AG20443 (cell line): ENCODE measurements at regions not wholly inside any gene's neighbourhood (a gene's known extent, or its start where the extent isn't known, plus 50 kb on each side); places are given as distances from the start of the nearest gene placed in this dataset.
"Not testable (repeated sequence)": the region's sequence is repeated elsewhere in the genome, so short reads cannot be mapped to it uniquely, and the experiment has no call there.

Experiments used
- DNase-seq: peaks from one replicate; pipeline ENCODE4 v3.0.0; 2012; ENCODE audit warnings: low spot score, mixed read lengths

DNA sequence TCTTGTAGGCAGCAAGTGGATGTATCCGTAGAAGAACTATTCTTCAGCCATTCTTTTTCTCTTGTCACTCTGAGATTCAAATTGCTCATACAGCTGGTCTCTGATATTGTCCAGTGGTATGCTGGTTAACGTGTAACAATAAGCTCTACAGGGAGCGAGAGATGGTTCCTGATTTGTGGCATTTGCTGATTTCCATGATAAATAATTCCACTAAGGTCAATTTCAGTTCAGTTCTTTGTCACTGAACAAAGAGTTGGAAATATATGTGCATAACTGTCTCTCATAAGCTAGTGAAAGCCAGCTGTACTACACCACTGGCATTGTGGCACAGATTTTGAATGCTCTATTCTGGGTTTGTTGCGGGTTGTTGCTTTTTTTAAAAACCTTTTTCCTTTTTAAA is 131.7 kb downstream of the MTHFS start:
- no peak for DNase-seq

DNA sequence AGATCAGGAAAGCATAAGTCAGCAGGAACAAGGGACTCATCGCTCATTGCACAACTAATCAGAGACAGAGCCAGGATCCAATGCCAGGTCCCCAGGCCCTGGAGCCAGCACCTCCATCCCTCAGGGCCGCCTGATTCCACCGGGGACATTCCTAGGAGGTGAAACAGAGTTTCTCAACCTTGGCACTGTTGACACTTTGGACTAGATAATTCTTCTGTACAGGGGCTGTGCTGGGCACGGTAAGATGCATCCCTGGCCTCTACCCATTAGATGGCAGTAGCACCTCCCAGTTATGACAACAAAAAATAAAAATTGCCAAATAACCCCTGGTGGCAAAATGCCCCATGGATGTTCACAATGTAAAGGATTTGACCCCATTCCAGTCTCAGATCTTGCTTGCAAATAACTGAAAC is 127.7 kb downstream of the MTHFS start:
- DNase-seq = peak; percentile 50

DNA sequence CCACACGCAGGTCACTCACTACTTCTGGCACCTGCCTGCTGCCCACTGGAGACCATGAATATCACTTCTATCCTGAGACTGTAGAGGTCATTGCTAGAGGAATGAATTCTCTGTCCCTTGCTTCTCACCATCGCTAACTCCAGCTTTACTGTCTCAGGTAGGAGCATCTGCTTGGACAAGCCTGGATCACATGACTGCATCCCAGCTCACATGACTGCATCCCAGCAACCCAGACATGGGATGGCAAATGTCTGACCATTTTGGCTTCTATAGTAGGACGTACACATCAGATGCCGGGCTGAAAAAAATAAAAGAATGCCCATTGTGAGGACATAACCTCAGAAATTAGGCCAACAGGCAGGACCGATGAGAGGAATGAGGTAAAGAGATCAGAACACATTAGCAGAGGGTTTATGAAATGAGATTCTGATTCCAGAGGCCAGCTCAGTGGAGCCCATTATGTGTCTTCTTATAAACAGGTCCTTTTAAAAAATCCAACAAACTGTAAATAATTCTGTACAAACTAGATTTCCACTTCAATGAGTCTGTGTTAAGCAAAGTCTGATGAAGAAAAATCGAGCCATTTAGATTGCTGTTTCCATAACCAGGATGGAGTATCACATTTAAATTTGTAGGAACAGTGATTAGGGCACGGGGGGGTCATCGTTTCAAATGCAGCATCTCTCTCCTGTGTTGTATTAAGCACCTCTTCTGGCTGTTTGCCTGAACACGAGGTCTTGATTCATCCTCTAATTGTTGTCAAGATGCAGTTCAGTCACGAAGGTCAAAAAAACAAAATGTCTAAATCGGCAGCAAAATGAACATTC is 126.7 kb downstream of the MTHFS start:
- DNase-seq = no peak

GRCh38 chr15:79773128-79773527 is 123.7 kb downstream of the MTHFS start:
- DNase-seq = no peak

- no peak for DNase-seq
Observed at GRCh38 chr15:79775821-79776220, 121.0 kb downstream of the MTHFS start.

- no peak for DNase-seq
Observed at GRCh38 chr15:79777916-79778315, 118.9 kb downstream of the MTHFS start.

GRCh38 chr15:79778378-79778990 is 118.3 kb downstream of the MTHFS start:
- no peak for DNase-seq

DNA sequence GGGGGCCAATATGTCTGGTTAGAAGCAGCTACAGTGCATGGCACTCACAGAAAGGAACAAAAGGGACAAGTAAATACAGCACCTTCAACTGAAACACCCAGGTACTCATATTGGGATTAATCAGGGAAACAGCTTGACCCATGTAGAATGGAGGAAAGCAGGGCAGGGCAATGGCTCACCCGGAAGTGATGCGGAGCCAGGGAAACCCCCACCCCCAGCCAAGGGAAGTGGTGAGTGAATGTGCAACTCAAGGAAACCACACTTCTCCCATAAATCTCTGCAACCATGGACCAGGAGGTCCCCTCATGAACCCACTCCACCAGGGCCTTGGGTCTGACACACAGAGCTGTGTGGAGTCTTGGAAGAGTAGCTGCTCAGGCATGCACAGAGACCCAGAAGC is 117.1 kb downstream of the MTHFS start:
- DNase-seq = no peak

- not testable (repeated sequence) for DNase-seq
Observed at GRCh38 chr15:79782307-79782706, 114.5 kb downstream of the MTHFS start.
